ENCODE measurements at regions not wholly inside any gene's neighbourhood (a gene's known extent, or its start where the extent isn't known, plus 50 kb on each side); places are given as distances from the start of the nearest gene placed in this dataset.

- TF ChIP-seq, protein P1, sequence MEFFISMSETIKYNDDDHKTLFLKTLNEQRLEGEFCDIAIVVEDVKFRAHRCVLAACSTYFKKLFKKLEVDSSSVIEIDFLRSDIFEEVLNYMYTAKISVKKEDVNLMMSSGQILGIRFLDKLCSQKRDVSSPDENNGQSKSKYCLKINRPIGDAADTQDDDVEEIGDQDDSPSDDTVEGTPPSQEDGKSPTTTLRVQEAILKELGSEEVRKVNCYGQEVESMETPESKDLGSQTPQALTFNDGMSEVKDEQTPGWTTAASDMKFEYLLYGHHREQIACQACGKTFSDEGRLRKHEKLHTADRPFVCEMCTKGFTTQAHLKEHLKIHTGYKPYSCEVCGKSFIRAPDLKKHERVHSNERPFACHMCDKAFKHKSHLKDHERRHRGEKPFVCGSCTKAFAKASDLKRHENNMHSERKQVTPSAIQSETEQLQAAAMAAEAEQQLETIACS (CRISPR knock-in tag; IDR thresholded peaks at IDR 0.05) = no peak
Observed at GRCh38 chr2:221926327-221926726, 354.2 kb upstream of the EPHA4 start (continued).

DNA sequence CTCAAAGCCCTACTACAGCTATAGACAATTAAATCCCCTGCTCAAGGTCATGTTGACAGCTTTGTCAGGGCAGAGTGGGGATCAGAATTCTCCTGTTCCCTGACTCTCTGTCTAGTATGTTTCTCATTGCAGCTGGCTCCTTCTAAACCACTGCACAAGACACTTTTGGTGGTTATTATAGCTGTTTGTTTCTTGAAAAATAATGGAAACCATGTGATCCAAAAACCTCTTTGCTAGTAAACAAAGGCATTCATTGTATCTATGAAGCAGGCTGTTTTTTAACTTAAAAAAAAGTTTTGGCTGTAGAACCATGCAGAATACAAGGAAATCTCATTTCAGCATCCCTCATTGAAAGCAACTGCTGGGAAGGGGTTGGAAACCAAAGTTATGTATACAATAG is 352.5 kb upstream of the EPHA4 start:
- DNase-seq (ENCODE audit: low spot score) = no peak
- no peak for FAIRE-seq
- Histone ChIP-seq H3K9ac (ENCODE audit: insufficient read depth, low read depth, low read length) (no peak overlapping the region), H3K36me3 (replicated peaks in 1 of 2; ENCODE audit: control insufficient read depth in 1 of 2, insufficient read depth in 2 of 2, low read length in 2 of 2) (no peaks in the 10 kb centered on the region), H3K4me3 (replicated peaks in 1 of 3; ENCODE audit: insufficient read depth in 1 of 3, low read depth in 2 of 3, low read length in 3 of 3) (no peak overlapping the region), H2AFZ (ENCODE audit: low read length) (no peak overlapping the region), H3K27ac (ENCODE audit: extremely low read length, insufficient read depth, low read length) (no peak overlapping the region), H3K79me2 (ENCODE audit: insufficient read depth, low read length) (no peaks in the 10 kb centered on the region), H3K4me1 (ENCODE audit: insufficient read depth, low read length) (no peaks in the 10 kb centered on the region), H4K20me1 (ENCODE audit: insufficient read depth, low read length) (no peaks in the 10 kb centered on the region), H3K27me3 (ENCODE audit: control insufficient read depth in 1 of 2, insufficient read depth in 2 of 2, low read length in 2 of 2) (no peaks in the 10 kb centered on the region), H3K4me2 (ENCODE audit: low read depth, low read length) (no peak overlapping the region), H3K9me3 (ENCODE audit: low read length) (no peaks in the 10 kb centered on the region)
- ATAC-seq = no peak
- no TSS peak for BruUV-seq (replicated peaks)
- ChIA-PET POLR2A (no interaction called here), CTCF (ENCODE audit: low intra/inter-chr PET ratio, low total read pairs) (no interaction called here)
- in situ Hi-C loops (cut with HindIII; ENCODE audit: extremely low pct_ligation_motif_present, low pct_unique_long_range_greater_than_20kb) = no loop called here
- intact Hi-C loops (cut with micrococcal nuclease; ENCODE audit: unreplicated experiment) = no loop called here
- TF ChIP-seq ATM (IDR thresholded peaks at IDR 0.05; ENCODE audit: borderline replicate concordance) = no peak
- no peak for TF ChIP-seq ZNF234 (CRISPR knock-in tag; conservative IDR thresholded peaks at IDR 0.05)
- TF ChIP-seq ZNF629 (CRISPR knock-in tag; conservative IDR thresholded peaks at IDR 0.05) = no peak
- no peak for TF ChIP-seq PPARG (CRISPR knock-in tag; conservative IDR thresholded peaks at IDR 0.05)
- TF ChIP-seq, protein P2, sequence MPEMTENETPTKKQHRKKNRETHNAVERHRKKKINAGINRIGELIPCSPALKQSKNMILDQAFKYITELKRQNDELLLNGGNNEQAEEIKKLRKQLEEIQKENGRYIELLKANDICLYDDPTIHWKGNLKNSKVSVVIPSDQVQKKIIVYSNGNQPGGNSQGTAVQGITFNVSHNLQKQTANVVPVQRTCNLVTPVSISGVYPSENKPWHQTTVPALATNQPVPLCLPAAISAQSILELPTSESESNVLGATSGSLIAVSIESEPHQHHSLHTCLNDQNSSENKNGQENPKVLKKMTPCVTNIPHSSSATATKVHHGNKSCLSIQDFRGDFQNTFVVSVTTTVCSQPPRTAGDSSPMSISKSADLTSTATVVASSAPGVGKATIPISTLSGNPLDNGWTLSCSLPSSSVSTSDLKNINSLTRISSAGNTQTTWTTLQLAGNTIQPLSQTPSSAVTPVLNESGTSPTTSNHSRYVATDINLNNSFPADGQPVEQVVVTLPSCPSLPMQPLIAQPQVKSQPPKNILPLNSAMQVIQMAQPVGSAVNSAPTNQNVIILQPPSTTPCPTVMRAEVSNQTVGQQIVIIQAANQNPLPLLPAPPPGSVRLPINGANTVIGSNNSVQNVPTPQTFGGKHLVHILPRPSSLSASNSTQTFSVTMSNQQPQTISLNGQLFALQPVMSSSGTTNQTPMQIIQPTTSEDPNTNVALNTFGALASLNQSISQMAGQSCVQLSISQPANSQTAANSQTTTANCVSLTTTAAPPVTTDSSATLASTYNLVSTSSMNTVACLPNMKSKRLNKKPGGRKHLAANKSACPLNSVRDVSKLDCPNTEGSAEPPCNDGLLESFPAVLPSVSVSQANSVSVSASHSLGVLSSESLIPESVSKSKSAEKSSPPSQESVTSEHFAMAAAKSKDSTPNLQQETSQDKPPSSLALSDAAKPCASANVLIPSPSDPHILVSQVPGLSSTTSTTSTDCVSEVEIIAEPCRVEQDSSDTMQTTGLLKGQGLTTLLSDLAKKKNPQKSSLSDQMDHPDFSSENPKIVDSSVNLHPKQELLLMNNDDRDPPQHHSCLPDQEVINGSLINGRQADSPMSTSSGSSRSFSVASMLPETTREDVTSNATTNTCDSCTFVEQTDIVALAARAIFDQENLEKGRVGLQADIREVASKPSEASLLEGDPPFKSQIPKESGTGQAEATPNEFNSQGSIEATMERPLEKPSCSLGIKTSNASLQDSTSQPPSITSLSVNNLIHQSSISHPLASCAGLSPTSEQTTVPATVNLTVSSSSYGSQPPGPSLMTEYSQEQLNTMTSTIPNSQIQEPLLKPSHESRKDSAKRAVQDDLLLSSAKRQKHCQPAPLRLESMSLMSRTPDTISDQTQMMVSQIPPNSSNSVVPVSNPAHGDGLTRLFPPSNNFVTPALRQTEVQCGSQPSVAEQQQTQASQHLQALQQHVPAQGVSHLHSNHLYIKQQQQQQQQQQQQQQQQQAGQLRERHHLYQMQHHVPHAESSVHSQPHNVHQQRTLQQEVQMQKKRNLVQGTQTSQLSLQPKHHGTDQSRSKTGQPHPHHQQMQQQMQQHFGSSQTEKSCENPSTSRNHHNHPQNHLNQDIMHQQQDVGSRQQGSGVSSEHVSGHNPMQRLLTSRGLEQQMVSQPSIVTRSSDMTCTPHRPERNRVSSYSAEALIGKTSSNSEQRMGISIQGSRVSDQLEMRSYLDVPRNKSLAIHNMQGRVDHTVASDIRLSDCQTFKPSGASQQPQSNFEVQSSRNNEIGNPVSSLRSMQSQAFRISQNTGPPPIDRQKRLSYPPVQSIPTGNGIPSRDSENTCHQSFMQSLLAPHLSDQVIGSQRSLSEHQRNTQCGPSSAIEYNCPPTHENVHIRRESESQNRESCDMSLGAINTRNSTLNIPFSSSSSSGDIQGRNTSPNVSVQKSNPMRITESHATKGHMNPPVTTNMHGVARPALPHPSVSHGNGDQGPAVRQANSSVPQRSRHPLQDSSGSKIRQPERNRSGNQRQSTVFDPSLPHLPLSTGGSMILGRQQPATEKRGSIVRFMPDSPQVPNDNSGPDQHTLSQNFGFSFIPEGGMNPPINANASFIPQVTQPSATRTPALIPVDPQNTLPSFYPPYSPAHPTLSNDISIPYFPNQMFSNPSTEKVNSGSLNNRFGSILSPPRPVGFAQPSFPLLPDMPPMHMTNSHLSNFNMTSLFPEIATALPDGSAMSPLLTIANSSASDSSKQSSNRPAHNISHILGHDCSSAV (CRISPR knock-in tag; IDR thresholded peaks at IDR 0.05; ENCODE audit: borderline replicate concordance) = no peak
- TF ChIP-seq MZF1 (CRISPR knock-in tag; IDR thresholded peaks at IDR 0.05; ENCODE audit: borderline replicate concordance) = no peak
- no peak for TF ChIP-seq NR2F2 (IDR thresholded peaks at IDR 0.05; ENCODE audit: borderline replicate concordance, low read depth)
- TF ChIP-seq ZNF280B (CRISPR knock-in tag; IDR thresholded peaks at IDR 0.05; ENCODE audit: borderline replicate concordance) = no peak
- no peak for TF ChIP-seq ZNF572 (CRISPR knock-in tag; IDR thresholded peaks at IDR 0.05)
- no peak for TF ChIP-seq REL (CRISPR knock-in tag; conservative IDR thresholded peaks at IDR 0.05)
- no peak for TF ChIP-seq ELF4 (CRISPR knock-in tag; IDR thresholded peaks at IDR 0.05; ENCODE audit: borderline replicate concordance)
- TF ChIP-seq MEIS1 (CRISPR knock-in tag; IDR thresholded peaks at IDR 0.05; ENCODE audit: borderline replicate concordance) = no peak

All from HepG2 (cell line).